ENCODE measurements at regions not wholly inside any gene's neighbourhood (a gene's known extent, or its start where the extent isn't known, plus 50 kb on each side); places are given as distances from the start of the nearest gene placed in this dataset.

DNA sequence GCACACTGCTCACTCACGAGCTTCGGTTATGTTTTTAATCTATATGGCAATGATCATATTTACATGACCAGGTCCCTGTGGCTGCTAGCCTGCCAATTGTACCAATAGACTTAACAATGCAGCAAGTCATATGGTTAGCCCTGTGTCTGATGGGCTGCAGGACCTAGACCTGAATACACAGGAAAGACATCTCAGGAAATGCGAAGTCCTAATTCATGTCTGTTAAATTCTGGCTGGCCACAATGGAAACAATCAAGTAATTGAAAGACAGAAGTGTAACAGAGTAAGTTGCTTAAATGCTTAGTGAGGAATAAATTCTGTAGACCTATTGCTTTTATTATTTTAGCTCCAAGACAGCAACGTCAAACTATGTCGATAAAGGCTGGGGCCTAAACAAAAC is 112.4 kb upstream of the FZD8 start:
- no peak for TF ChIP-seq CTCF (IDR thresholded peaks at IDR 0.05)
- TF ChIP-seq POLR2A (IDR thresholded peaks at IDR 0.05): no peak

All from lower leg skin (tissue), 3 donors.